GM23338 (cell line): ENCODE measurements at regions not wholly inside any gene's neighbourhood (a gene's known extent, or its start where the extent isn't known, plus 50 kb on each side); places are given as distances from the start of the nearest gene placed in this dataset.

ENCODE experiments used
- ATAC-seq: fragments of 200-7000 bp; cut with Tn5 transposase; 3 replicates; pipeline ENCODE4 v1.9.1; 2020
- DNase-seq: peaks from one replicate; pipeline ENCODE4 v3.0.0-alpha.2; 2015; ENCODE audit warnings: low spot score
- H2AFZ ChIP-seq: fragments of 200-600 bp; sonication (generic); 2 replicates; pipeline ENCODE4 v1.8.0; 2016; ENCODE audit warnings: antibody characterized with exemption, mild to moderate bottlenecking, moderate library complexity
- H3F3A ChIP-seq: fragments of 200-600 bp; sonication (generic); replicated peaks from 2 replicates; pipeline ENCODE4 v1.8.0; 2017; ENCODE audit warnings: antibody characterized with exemption, mixed run types, low read depth
- H3K27ac ChIP-seq: fragments of 200-600 bp; sonication (generic); 2 replicates; pipeline ENCODE4 v1.6.1; 2016; ENCODE audit warnings: low read depth
- H3K27me3 ChIP-seq: fragments of 200-600 bp; sonication (generic); 2 replicates; pipeline ENCODE4 v1.8.0; 2016; ENCODE audit warnings: mild to moderate bottlenecking, mixed run types, moderate library complexity; ENCODE audit not compliant: insufficient read depth
- H3K36me3 ChIP-seq: fragments of 200-600 bp; sonication (generic); 2 replicates; pipeline ENCODE4 v1.8.0; 2016; ENCODE audit warnings: mild to moderate bottlenecking; ENCODE audit not compliant: insufficient read depth
- H3K4me1 ChIP-seq: fragments of 200-600 bp; sonication (generic); 2 replicates; pipeline ENCODE4 v1.8.0; 2016; ENCODE audit warnings: mild to moderate bottlenecking, moderate library complexity; ENCODE audit not compliant: insufficient read depth
- H3K4me2 ChIP-seq: fragments of 200-600 bp; sonication (generic); 2 replicates; pipeline ENCODE4 v1.7.1; 2017; ENCODE audit warnings: mixed run types
- H3K4me3 ChIP-seq: fragments of 200-600 bp; sonication (generic); 2 replicates; pipeline ENCODE4 v1.6.1; 2016; ENCODE audit warnings: mixed run types
- H3K79me2 ChIP-seq: fragments of 200-600 bp; sonication (generic); replicated peaks from 2 replicates; pipeline ENCODE4 v1.8.0; 2017; ENCODE audit warnings: mild to moderate bottlenecking; ENCODE audit not compliant: insufficient read depth
- H3K9me2 ChIP-seq: fragments of 200-600 bp; sonication (generic); 2 replicates; pipeline ENCODE4 v1.8.0; 2017; ENCODE audit not compliant: insufficient read depth
- H4K20me1 ChIP-seq: fragments of 200-600 bp; sonication (generic); replicated peaks from 2 replicates; pipeline ENCODE4 v1.8.0; 2017; ENCODE audit warnings: mild to moderate bottlenecking; ENCODE audit not compliant: insufficient read depth
- H3K27ac Mint-ChIP-seq: 2 replicates; pipeline ENCODE4 v1.8.0; 2020; ENCODE audit warnings: inconsistent platforms, mild to moderate bottlenecking, moderate library complexity, mixed read lengths
- H3K27me3 Mint-ChIP-seq: 3 replicates; pipeline ENCODE4 v1.8.0; 2022; ENCODE audit warnings: low read depth, mild to moderate bottlenecking, moderate library complexity, mixed read lengths, inconsistent platforms; ENCODE audit not compliant: insufficient read depth, poor library complexity
- H3K36me3 Mint-ChIP-seq: 3 replicates; pipeline ENCODE4 v1.8.0; 2021; ENCODE audit warnings: low read depth, mild to moderate bottlenecking, inconsistent platforms, moderate library complexity, mixed read lengths
- H3K4me1 Mint-ChIP-seq: 3 replicates; pipeline ENCODE4 v1.8.0; 2020; ENCODE audit warnings: mild to moderate bottlenecking, inconsistent platforms, mixed read lengths
- H3K4me3 Mint-ChIP-seq: 3 replicates; pipeline ENCODE4 v1.8.0; 2021; ENCODE audit warnings: moderate library complexity, mild to moderate bottlenecking, inconsistent platforms, mixed read lengths
- H3K9me3 Mint-ChIP-seq: 3 replicates; pipeline ENCODE4 v1.8.0; 2020; ENCODE audit warnings: moderate library complexity, mild to moderate bottlenecking, inconsistent platforms, mixed read lengths
- CREB1 ChIP-seq: fragments of 250-450 bp; sonication (Bioruptor Pico); IDR thresholded peaks from 2 replicates; pipeline ENCODE4 v1.5.0; 2020; ENCODE audit warnings: low read depth, mild to moderate bottlenecking, moderate library complexity
- CTCF ChIP-seq, 2 experiments: fragments of 200-600 bp in 1 of 2; sonication (generic) in 1 of 2; conservative IDR thresholded peaks; 2 replicates each; pipeline versions ENCODE4 v1.5.1 to v1.6.1; 2016 to 2017; ENCODE audit warnings: antibody characterized with exemption in 2 of 2, low read depth in 2 of 2, mild to moderate bottlenecking in 2 of 2, moderate library complexity in 1 of 2
- EZH2phosphoT487 ChIP-seq: fragments of 200-600 bp; sonication (generic); IDR thresholded peaks from one replicate; pipeline ENCODE4 v1.8.1; 2018; ENCODE audit warnings: antibody characterized with exemption; ENCODE audit not compliant: unreplicated experiment
- JUNB ChIP-seq: IDR thresholded peaks from one replicate; pipeline ENCODE4 v1.6.1; 2016; ENCODE audit warnings: antibody characterized with exemption; ENCODE audit not compliant: unreplicated experiment
- NANOG ChIP-seq: IDR thresholded peaks from 2 replicates; pipeline ENCODE4 v1.6.1; 2016; ENCODE audit warnings: antibody characterized with exemption, borderline replicate concordance
- ZNF462 ChIP-seq: fragments of 250-450 bp; sonication (Bioruptor Pico); IDR thresholded peaks from 2 replicates; pipeline ENCODE4 v1.5.0; 2020; ENCODE audit warnings: mild to moderate bottlenecking, moderate library complexity
- TF ChIP-seq, protein P1 (sequence below): IDR thresholded peaks from 2 replicates; pipeline ENCODE4 v1.6.1; 2016; ENCODE audit warnings: antibody characterized with exemption

DNA sequence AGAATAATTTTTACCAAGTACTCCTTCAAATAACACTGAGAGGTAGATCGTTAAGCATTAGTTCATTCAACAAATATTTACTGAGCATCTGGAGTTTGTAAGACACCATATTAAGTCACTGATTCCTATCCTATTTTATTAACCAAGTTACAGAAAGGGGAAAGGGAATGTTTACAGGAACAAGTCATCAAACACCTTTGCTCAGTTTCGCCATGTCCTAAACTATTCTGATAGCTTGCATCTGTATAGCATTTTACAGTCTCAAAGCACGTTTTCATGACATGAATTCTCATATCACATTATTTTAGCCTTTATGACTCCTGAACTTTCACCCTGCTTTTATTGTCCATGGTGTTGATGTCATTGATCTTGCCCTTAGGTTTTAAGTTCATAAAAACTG, 89.2 kb downstream of the AREG start (continued):
- no peak for TF ChIP-seq ZNF462 (CRISPR knock-in tag)

- H3K36me3 Mint-ChIP-seq: no peaks in the 10 kb centered on the region
- no peaks in the 10 kb centered on the region for H4K20me1 ChIP-seq
- no peaks in the 10 kb centered on the region for H3K9me2 ChIP-seq
- no peak overlapping the region for H3K27ac ChIP-seq
- no peaks in the 10 kb centered on the region for H3K79me2 ChIP-seq
- H3K27me3 Mint-ChIP-seq: peaks cover 4% of the 10 kb centered on the region
- H3K36me3 ChIP-seq: no peaks in the 10 kb centered on the region
- no peaks in the 10 kb centered on the region for H3K27me3 ChIP-seq
- no peaks in the 10 kb centered on the region for H3K4me1 ChIP-seq
- no peak overlapping the region for H3K27ac Mint-ChIP-seq
- no peaks in the 10 kb centered on the region for H3F3A ChIP-seq
- no peak overlapping the region for H3K4me3 ChIP-seq
- no peak overlapping the region for H2AFZ ChIP-seq
- no peak overlapping the region for H3K4me3 Mint-ChIP-seq
- H3K9me3 Mint-ChIP-seq: no peaks in the 10 kb centered on the region
- no peak overlapping the region for H3K4me2 ChIP-seq
- ATAC-seq (no peak), DNase-seq (no peak)
- H3K4me1 Mint-ChIP-seq: peaks cover 2% of the 10 kb centered on the region; the same call in 1 of the 3 replicates
- TF ChIP-seq CTCF (conservative IDR thresholded peaks at IDR 0.05; ENCODE audit: low read depth in 2 of 2): no peak
- no peak for TF ChIP-seq JUNB
- TF ChIP-seq EZH2phosphoT487: no peak
- TF ChIP-seq NANOG: no peak
- no peak for TF ChIP-seq ZNF462 (CRISPR knock-in tag)
- TF ChIP-seq, protein P1, sequence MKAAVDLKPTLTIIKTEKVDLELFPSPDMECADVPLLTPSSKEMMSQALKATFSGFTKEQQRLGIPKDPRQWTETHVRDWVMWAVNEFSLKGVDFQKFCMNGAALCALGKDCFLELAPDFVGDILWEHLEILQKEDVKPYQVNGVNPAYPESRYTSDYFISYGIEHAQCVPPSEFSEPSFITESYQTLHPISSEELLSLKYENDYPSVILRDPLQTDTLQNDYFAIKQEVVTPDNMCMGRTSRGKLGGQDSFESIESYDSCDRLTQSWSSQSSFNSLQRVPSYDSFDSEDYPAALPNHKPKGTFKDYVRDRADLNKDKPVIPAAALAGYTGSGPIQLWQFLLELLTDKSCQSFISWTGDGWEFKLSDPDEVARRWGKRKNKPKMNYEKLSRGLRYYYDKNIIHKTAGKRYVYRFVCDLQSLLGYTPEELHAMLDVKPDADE: no peak
- TF ChIP-seq CREB1 (CRISPR knock-in tag): no peak
Observed at GRCh38 chr4:74534936-74535335, 90.0 kb downstream of the AREG start.
